ENCODE measurements at regions not wholly inside any gene's neighbourhood (a gene's known extent, or its start where the extent isn't known, plus 50 kb on each side); places are given as distances from the start of the nearest gene placed in this dataset.

DNA sequence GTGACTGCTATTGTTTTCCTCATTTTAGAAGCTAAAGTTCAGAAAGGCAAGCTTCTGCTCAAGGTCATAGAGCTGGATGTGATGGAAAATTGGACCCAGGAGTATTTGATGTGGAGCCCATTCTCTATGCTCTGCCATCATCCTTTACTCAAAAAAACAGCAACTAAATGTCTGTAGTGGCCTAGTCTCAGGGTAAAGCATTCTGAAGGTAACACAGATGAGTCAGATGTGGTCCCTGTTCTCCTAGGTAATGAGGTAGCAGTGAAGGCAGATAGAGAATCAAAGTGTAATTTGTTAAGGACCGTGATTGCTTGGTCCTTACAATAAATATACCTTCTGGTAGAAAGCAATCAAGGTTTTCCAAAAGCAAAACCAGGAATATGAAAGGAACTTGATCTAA is 84.4 kb upstream of the SPON1 start:
- TF ChIP-seq, protein P1, sequence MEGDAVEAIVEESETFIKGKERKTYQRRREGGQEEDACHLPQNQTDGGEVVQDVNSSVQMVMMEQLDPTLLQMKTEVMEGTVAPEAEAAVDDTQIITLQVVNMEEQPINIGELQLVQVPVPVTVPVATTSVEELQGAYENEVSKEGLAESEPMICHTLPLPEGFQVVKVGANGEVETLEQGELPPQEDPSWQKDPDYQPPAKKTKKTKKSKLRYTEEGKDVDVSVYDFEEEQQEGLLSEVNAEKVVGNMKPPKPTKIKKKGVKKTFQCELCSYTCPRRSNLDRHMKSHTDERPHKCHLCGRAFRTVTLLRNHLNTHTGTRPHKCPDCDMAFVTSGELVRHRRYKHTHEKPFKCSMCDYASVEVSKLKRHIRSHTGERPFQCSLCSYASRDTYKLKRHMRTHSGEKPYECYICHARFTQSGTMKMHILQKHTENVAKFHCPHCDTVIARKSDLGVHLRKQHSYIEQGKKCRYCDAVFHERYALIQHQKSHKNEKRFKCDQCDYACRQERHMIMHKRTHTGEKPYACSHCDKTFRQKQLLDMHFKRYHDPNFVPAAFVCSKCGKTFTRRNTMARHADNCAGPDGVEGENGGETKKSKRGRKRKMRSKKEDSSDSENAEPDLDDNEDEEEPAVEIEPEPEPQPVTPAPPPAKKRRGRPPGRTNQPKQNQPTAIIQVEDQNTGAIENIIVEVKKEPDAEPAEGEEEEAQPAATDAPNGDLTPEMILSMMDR (IDR thresholded peaks at IDR 0.05): no peak
- no peak for TF ChIP-seq EZH2 (IDR thresholded peaks at IDR 0.05)
- TF ChIP-seq EZH2phosphoT487 (IDR thresholded peaks at IDR 0.05): no peak
